C4-2B (cell line): ENCODE measurements at regions not wholly inside any gene's neighbourhood (a gene's known extent, or its start where the extent isn't known, plus 50 kb on each side); places are given as distances from the start of the nearest gene placed in this dataset.
"Not testable (repeated sequence)": the region's sequence is repeated elsewhere in the genome, so short reads cannot be mapped to it uniquely, and the experiment has no call there.

Source experiments
- CTCF ChIP-seq: fragments of 450-650 bp; conservative IDR thresholded peaks from 2 replicates; pipeline ENCODE4 v1.5.1; 2017; ENCODE audit warnings: mild to moderate bottlenecking
- ZFX ChIP-seq: fragments of 450-650 bp; IDR thresholded peaks from 2 replicates; pipeline ENCODE4 v1.6.1; 2017

GRCh38 chr5:145647137-145647536 is 188.0 kb downstream of the PRELID2 start:
- TF ChIP-seq CTCF, ZFX: not testable (repeated sequence)
